IMR-90 (cell line): ENCODE measurements at regions not wholly inside any gene's neighbourhood (a gene's known extent, or its start where the extent isn't known, plus 50 kb on each side); places are given as distances from the start of the nearest gene placed in this dataset.

ENCODE experiments used
- ATAC-seq: fragments of 200-7000 bp; cut with Tn5 transposase; 2 replicates; pipeline ENCODE4 v1.9.1; 2020; ENCODE audit warnings: low read depth, mild to moderate bottlenecking, moderate library complexity
- BruUV-seq: library from RNA; stranded (reverse); fragments of 400-500 nt; replicated peaks from 2 replicates; lab custom pipeline; 2021; lab: Mats Ljungman, UMichigan
- CTCF ChIA-PET: fragments of 300-600 bp; formaldehyde crosslinking; extraction: SDS; loops from one replicate; lab custom pipeline; 2021; ENCODE audit warnings: antibody characterized with exemption; lab: Yijun Ruan, JAX
- POLR2A ChIA-PET: fragments of 300-600 bp; sonication (Branson Sonifier 250); formaldehyde crosslinking; loops from one replicate; lab custom pipeline; 2022; ENCODE audit warnings: antibody characterized with exemption; ENCODE audit not compliant: unreplicated experiment; lab: Charles Lee
- DNase-seq: peaks from one replicate; pipeline ENCODE4 v3.0.0; 2013
- H2AFZ ChIP-seq: replicated peaks from 2 replicates; pipeline ENCODE3; 2013; ENCODE audit warnings: low read length, mild to moderate bottlenecking; ENCODE audit not compliant: poor library complexity
- H2AK5ac ChIP-seq: 2 replicates; pipeline ENCODE4 v1.6.1; 2013; ENCODE audit warnings: low read depth, low read length, inconsistent platforms
- H2AK9ac ChIP-seq: replicated peaks from 2 replicates; pipeline ENCODE3; 2013; ENCODE audit warnings: mild to moderate bottlenecking, low read depth, low read length, moderate library complexity; ENCODE audit not compliant: poor library complexity
- H2BK120ac ChIP-seq: 2 replicates; pipeline ENCODE4 v1.6.1; 2013; ENCODE audit warnings: low read depth, low read length, inconsistent platforms
- H2BK15ac ChIP-seq: 3 replicates; pipeline ENCODE4 v1.6.1; 2013; ENCODE audit warnings: low read depth, low read length, inconsistent platforms
- H2BK20ac ChIP-seq: 2 replicates; pipeline ENCODE4 v1.6.1; 2013; ENCODE audit warnings: low read depth, mild to moderate bottlenecking, inconsistent platforms, low read length, moderate library complexity
- H2BK5ac ChIP-seq: 2 replicates; pipeline ENCODE4 v1.6.1; 2013; ENCODE audit warnings: mild to moderate bottlenecking, low read depth, low read length, inconsistent platforms; ENCODE audit not compliant: poor library complexity, severe bottlenecking
- H3K14ac ChIP-seq: replicated peaks from 2 replicates; pipeline ENCODE4 v1.6.1; 2013; ENCODE audit warnings: low read depth, low read length, inconsistent platforms
- H3K18ac ChIP-seq: 2 replicates; pipeline ENCODE4 v1.6.1; 2013; ENCODE audit warnings: low read depth, low read length, control low read depth
- H3K23ac ChIP-seq: 2 replicates; pipeline ENCODE4 v1.6.1; 2013; ENCODE audit warnings: low read depth, low read length, inconsistent platforms
- H3K27ac ChIP-seq: 2 replicates; pipeline ENCODE4 v1.5.1; 2013; ENCODE audit warnings: mild to moderate bottlenecking, control low read depth, low read length; ENCODE audit not compliant: insufficient read depth
- H3K27me3 ChIP-seq: 2 replicates; pipeline ENCODE4 v1.6.1; 2013; ENCODE audit warnings: low read length; ENCODE audit not compliant: control insufficient read depth, insufficient read depth
- H3K36me3 ChIP-seq: 2 replicates; pipeline ENCODE4 v1.6.1; 2013; ENCODE audit warnings: low read length, mixed read lengths; ENCODE audit not compliant: control insufficient read depth, insufficient read depth
- H3K4ac ChIP-seq: 2 replicates; pipeline ENCODE4 v1.6.1; 2013; ENCODE audit warnings: low read depth, low read length, inconsistent platforms
- H3K4me1 ChIP-seq: 2 replicates; pipeline ENCODE4 v1.6.1; 2013; ENCODE audit warnings: low read length, mixed read lengths; ENCODE audit not compliant: control insufficient read depth, insufficient read depth
- H3K4me2 ChIP-seq: 2 replicates; pipeline ENCODE4 v1.6.1; 2013; ENCODE audit warnings: low read depth, mild to moderate bottlenecking, control low read depth, low read length, moderate library complexity
- H3K4me3 ChIP-seq: 2 replicates; pipeline ENCODE4 v1.5.1; 2013; ENCODE audit warnings: low read depth, mild to moderate bottlenecking, control low read depth, low read length, moderate library complexity; ENCODE audit not compliant: insufficient read depth
- H3K56ac ChIP-seq: 2 replicates; pipeline ENCODE4 v1.6.1; 2013; ENCODE audit warnings: low read length, inconsistent platforms; ENCODE audit not compliant: insufficient read depth; ENCODE audit errors: extremely low read depth
- H3K79me1 ChIP-seq, 2 experiments: 2 replicates each; pipeline ENCODE4 v1.6.1; 2013; ENCODE audit warnings: low read length in 2 of 2, inconsistent platforms in 1 of 2, low read depth in 1 of 2
- H3K9ac ChIP-seq: 2 replicates; pipeline ENCODE4 v1.6.1; 2013; ENCODE audit warnings: low read depth, low read length, control low read depth
- H3K9me1 ChIP-seq: 2 replicates; pipeline ENCODE4 v1.6.1; 2013; ENCODE audit warnings: low read length, inconsistent platforms; ENCODE audit not compliant: insufficient read depth
- H3K9me3 ChIP-seq: 2 replicates; pipeline ENCODE4 v1.6.1; 2013; ENCODE audit warnings: low read length; ENCODE audit not compliant: control insufficient read depth, insufficient read depth
- H4K20me1 ChIP-seq: 2 replicates; pipeline ENCODE4 v1.6.1; 2013; ENCODE audit warnings: low read length, inconsistent platforms; ENCODE audit not compliant: insufficient read depth
- H4K5ac ChIP-seq: 2 replicates; pipeline ENCODE4 v1.6.1; 2013; ENCODE audit warnings: mild to moderate bottlenecking, low read depth, low read length, control low read depth
- H4K8ac ChIP-seq, 2 experiments: 2 replicates each; pipeline ENCODE4 v1.6.1; 2013; ENCODE audit warnings: low read depth in 2 of 2, low read length in 2 of 2, control low read depth in 1 of 2, inconsistent platforms in 1 of 2
- H4K91ac ChIP-seq: 2 replicates; pipeline ENCODE4 v1.6.1; 2013; ENCODE audit warnings: low read depth, low read length, inconsistent platforms; ENCODE audit not compliant: insufficient read depth
- BHLHE40 ChIP-seq: fragments of 150-350 bp; IDR thresholded peaks from 2 replicates; pipeline ENCODE4 v1.6.1; 2016; ENCODE audit warnings: mild to moderate bottlenecking, low read depth, low read length
- CEBPB ChIP-seq: IDR thresholded peaks from 2 replicates; pipeline ENCODE4 v1.6.1; 2012; ENCODE audit warnings: low read depth, low read length, improper control_type of control experiment
- CHD1 ChIP-seq: IDR thresholded peaks from 2 replicates; pipeline ENCODE4 v1.6.1; 2012; ENCODE audit warnings: low read depth, low read length, improper control_type of control experiment
- FOS ChIP-seq: fragments of 150-350 bp; IDR thresholded peaks from 2 replicates; pipeline ENCODE4 v1.6.1; 2016; ENCODE audit warnings: low read depth, low read length
- MAFK ChIP-seq: IDR thresholded peaks from 2 replicates; pipeline ENCODE4 v1.6.1; 2012; ENCODE audit warnings: low read depth, low read length, improper control_type of control experiment
- MAZ ChIP-seq: IDR thresholded peaks from 2 replicates; pipeline ENCODE4 v1.6.1; 2012; ENCODE audit warnings: low read depth, mild to moderate bottlenecking, low read length, improper control_type of control experiment, moderate library complexity, borderline replicate concordance
- MXI1 ChIP-seq: IDR thresholded peaks from 2 replicates; pipeline ENCODE4 v1.6.1; 2012; ENCODE audit warnings: low read depth, mild to moderate bottlenecking, low read length, moderate library complexity, borderline replicate concordance
- NFE2L2 ChIP-seq: fragments of 150-350 bp; IDR thresholded peaks from 2 replicates; pipeline ENCODE4 v1.6.1; 2016; ENCODE audit warnings: low read depth, mild to moderate bottlenecking, low read length
- POLR2A ChIP-seq: IDR thresholded peaks from 2 replicates; pipeline ENCODE4 v1.6.1; 2012; ENCODE audit warnings: mild to moderate bottlenecking, low read depth, low read length
- RAD21 ChIP-seq: IDR thresholded peaks from 2 replicates; pipeline ENCODE4 v1.6.1; 2012; ENCODE audit warnings: low read length, improper control_type of control experiment
- RCOR1 ChIP-seq: IDR thresholded peaks from 2 replicates; pipeline ENCODE4 v1.6.1; 2012; ENCODE audit warnings: mild to moderate bottlenecking, low read length, improper control_type of control experiment; ENCODE audit not compliant: insufficient replicate concordance
- RFX5 ChIP-seq: IDR thresholded peaks from 2 replicates; pipeline ENCODE4 v1.8.0; 2012; ENCODE audit warnings: low read depth, mild to moderate bottlenecking, low read length, moderate library complexity
- SMC3 ChIP-seq: fragments of 150-350 bp; IDR thresholded peaks from 2 replicates; pipeline ENCODE4 v1.6.1; 2016; ENCODE audit warnings: low read depth, mild to moderate bottlenecking, antibody characterized with exemption, low read length, moderate library complexity
- WGBS, 2 experiments: methylation state at CpG; one replicate each; pipeline versions ENCODE4 v1.1.5 to v1.1.7; 2013; ENCODE audit warnings: missing lambda C conversion rate in 2 of 2; ENCODE audit not compliant: insufficient read length in 1 of 2; ENCODE audit errors: extremely low coverage in 2 of 2; 5-methylcytosine and 5-hydroxymethylcytosine counted together
- dilution Hi-C: fragments of 300-500 bp; cut with HindIII; formaldehyde crosslinking; loops from one replicate; pipeline ENCODE4 v1.14.3; 2018; ENCODE audit warnings: low sequenced_read_pairs; ENCODE audit not compliant: unreplicated experiment
- in situ Hi-C: fragments of 300-500 bp; cut with MboI; formaldehyde crosslinking; loops from 3 replicates; pipeline ENCODE4 v1.14.3; 2019; ENCODE audit warnings: low sequenced_read_pairs, inconsistent platforms, mixed read lengths
- intact Hi-C: fragments of 100-400 bp; cut with micrococcal nuclease; formaldehyde crosslinking; loops from 2 replicates; pipeline ENCODE4 v1.10.0; 2022
- TF ChIP-seq, protein P1 (sequence below): conservative IDR thresholded peaks from 2 replicates; pipeline ENCODE4 v1.5.1; 2012; ENCODE audit warnings: mild to moderate bottlenecking, low read depth, low read length, improper control_type of control experiment
- TF ChIP-seq, protein P2 (sequence below): fragments of 150-350 bp; IDR thresholded peaks from 2 replicates; pipeline ENCODE4 v1.6.1; 2016; ENCODE audit warnings: low read depth, mild to moderate bottlenecking, low read length, moderate library complexity, borderline replicate concordance
- TF ChIP-seq, protein P3 (sequence below): fragments of 150-350 bp; IDR thresholded peaks from 2 replicates; pipeline ENCODE4 v1.6.1; 2017; ENCODE audit warnings: mild to moderate bottlenecking, antibody characterized with exemption, low read length, low read depth

DNA sequence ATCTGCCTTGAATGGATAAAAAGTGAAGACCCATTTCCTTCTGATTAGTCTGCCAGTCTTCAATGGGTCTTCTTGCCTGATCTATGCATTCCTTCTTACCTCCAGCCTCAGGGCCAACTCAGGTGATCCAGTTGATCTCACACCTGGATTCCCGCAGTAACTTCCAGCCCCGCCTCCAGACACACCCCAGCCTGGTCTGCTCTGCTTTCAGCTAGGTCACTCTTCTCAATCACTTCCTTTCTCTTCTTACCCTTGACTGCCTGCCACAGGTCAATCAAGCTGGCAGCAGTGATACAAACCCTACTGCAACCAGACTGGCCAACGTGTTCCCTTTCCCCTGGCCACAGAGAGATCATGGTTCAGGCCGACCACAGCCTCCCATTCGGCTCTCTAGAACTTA is 263.6 kb downstream of the ZNF516 start:
- no peak overlapping the region for H2AK9ac ChIP-seq
- H2AK5ac ChIP-seq: no peak overlapping the region
- H3K4me1 ChIP-seq: no peaks in the 10 kb centered on the region
- no peak overlapping the region for H3K4ac ChIP-seq
- H4K20me1 ChIP-seq: no peaks in the 10 kb centered on the region
- H2BK5ac ChIP-seq: no peak overlapping the region
- no peak for TF ChIP-seq BHLHE40
- TF ChIP-seq, protein P1, sequence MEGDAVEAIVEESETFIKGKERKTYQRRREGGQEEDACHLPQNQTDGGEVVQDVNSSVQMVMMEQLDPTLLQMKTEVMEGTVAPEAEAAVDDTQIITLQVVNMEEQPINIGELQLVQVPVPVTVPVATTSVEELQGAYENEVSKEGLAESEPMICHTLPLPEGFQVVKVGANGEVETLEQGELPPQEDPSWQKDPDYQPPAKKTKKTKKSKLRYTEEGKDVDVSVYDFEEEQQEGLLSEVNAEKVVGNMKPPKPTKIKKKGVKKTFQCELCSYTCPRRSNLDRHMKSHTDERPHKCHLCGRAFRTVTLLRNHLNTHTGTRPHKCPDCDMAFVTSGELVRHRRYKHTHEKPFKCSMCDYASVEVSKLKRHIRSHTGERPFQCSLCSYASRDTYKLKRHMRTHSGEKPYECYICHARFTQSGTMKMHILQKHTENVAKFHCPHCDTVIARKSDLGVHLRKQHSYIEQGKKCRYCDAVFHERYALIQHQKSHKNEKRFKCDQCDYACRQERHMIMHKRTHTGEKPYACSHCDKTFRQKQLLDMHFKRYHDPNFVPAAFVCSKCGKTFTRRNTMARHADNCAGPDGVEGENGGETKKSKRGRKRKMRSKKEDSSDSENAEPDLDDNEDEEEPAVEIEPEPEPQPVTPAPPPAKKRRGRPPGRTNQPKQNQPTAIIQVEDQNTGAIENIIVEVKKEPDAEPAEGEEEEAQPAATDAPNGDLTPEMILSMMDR: no peak
- TF ChIP-seq FOS: no peak
- TF ChIP-seq NFE2L2: no peak
- TF ChIP-seq, protein P2, sequence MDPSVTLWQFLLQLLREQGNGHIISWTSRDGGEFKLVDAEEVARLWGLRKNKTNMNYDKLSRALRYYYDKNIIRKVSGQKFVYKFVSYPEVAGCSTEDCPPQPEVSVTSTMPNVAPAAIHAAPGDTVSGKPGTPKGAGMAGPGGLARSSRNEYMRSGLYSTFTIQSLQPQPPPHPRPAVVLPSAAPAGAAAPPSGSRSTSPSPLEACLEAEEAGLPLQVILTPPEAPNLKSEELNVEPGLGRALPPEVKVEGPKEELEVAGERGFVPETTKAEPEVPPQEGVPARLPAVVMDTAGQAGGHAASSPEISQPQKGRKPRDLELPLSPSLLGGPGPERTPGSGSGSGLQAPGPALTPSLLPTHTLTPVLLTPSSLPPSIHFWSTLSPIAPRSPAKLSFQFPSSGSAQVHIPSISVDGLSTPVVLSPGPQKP: no peak
- no peak for TF ChIP-seq RAD21
- no peak for TF ChIP-seq MAZ
- TF ChIP-seq MAFK: no peak
- TF ChIP-seq RFX5: no peak
- no peak for TF ChIP-seq CHD1
- no peak for TF ChIP-seq MXI1
- no peak for TF ChIP-seq POLR2A
- no peak for TF ChIP-seq CEBPB
- no peak for TF ChIP-seq RCOR1
- TF ChIP-seq, protein P3, sequence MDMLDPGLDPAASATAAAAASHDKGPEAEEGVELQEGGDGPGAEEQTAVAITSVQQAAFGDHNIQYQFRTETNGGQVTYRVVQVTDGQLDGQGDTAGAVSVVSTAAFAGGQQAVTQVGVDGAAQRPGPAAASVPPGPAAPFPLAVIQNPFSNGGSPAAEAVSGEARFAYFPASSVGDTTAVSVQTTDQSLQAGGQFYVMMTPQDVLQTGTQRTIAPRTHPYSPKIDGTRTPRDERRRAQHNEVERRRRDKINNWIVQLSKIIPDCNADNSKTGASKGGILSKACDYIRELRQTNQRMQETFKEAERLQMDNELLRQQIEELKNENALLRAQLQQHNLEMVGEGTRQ: no peak
- TF ChIP-seq SMC3: no peak
- no peak overlapping the region for H3K56ac ChIP-seq
- H3K79me1 ChIP-seq: no peaks in the 10 kb centered on the region
- ChIA-PET POLR2A (no interaction called here), CTCF (no interaction called here)
- H4K8ac ChIP-seq: no peak overlapping the region
- ATAC-seq: no peak
- no peaks in the 10 kb centered on the region for H3K27me3 ChIP-seq
- no TSS peak for BruUV-seq
- no peak overlapping the region for H3K4me2 ChIP-seq
- WGBS, 2 experiments: no CpG with 5 or more reads among the region's 5 CpGs
- H2BK15ac ChIP-seq: no peak overlapping the region
- no peak overlapping the region for H3K9ac ChIP-seq
- no peak overlapping the region for H3K27ac ChIP-seq
- intact Hi-C loops: no loop called here
- no peaks in the 10 kb centered on the region for H3K9me1 ChIP-seq
- no peak overlapping the region for H3K14ac ChIP-seq
- dilution Hi-C loops: no loop called here
- H2AFZ ChIP-seq: no peak overlapping the region
- no peak overlapping the region for H2BK20ac ChIP-seq
- H4K5ac ChIP-seq: no peak overlapping the region
- H3K23ac ChIP-seq: no peak overlapping the region
- 0 out of 2 replicates have a peak, but pooled peaks cover 2% of the 10 kb centered on the region for H3K9me3 ChIP-seq
- H2BK120ac ChIP-seq: no peak overlapping the region
- no peak for DNase-seq
- no peak overlapping the region for H3K18ac ChIP-seq
- H3K4me3 ChIP-seq: no peak overlapping the region
- in situ Hi-C loops: no loop called here
- H3K36me3 ChIP-seq: no peaks in the 10 kb centered on the region
- no peak overlapping the region for H4K91ac ChIP-seq
